SHP77 (cell line): ENCODE measurements at regions not wholly inside any gene's neighbourhood (a gene's known extent, or its start where the extent isn't known, plus 50 kb on each side); places are given as distances from the start of the nearest gene placed in this dataset.

Experiments
- DNase-seq, 2 experiments: peaks; one replicate each; lab custom pipeline; 2025; lab: John Stamatoyannopoulos, UW

DNA sequence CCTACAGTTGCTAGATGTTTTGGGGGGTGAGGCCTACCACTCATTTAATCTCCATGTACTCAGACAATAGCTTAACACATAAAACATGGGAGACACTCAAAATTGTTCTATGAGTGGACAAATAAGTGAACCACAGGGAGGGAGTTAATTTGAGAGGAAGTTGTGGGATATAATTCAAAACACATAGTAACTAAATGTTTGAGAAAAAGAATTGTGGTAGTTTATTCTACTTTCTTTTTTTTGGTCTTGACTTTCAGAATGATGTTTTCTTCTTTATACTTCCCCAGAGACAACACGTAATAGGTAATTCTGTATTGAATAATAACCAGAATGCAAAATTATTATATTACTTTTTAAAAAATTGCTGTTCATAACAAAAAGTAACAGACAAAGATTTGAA lies 453.8 kb downstream of the RFPL4B start:
- DNase-seq = no peak

DNA sequence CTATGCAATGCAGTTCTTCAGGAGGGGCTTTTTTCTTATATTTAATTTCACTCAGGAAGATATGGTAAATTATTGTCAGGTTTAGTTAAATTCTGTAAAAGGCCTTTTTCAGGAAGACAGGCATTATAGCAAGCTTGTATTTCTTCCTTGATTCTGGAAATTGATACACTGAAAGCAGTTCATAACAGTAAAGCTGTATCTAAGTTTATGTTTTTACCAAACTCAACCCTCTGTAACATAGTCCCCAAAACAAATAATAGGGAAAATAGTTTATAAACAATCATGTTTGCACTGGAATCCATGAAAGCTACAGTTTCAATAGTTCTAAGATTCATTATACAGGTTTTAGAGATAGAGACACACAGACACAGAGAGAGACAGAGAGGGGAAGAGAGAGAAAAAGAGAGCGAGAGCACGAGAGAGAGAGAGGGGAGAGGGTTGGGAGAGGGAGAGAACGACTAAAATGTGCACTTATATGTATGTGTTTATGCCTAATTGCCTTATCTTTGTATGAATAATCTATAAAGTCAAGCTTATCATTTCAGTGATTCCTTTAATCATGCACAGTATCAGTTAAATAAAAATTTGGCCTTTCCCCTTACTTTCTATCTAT lies 454.4 kb downstream of the RFPL4B start:
- no peak for DNase-seq

GRCh38 chr6:112802144-112802543 lies 455.0 kb downstream of the RFPL4B start:
- DNase-seq = no peak

- DNase-seq = no peak
These were observed 457.7 kb downstream of the RFPL4B start for GRCh38 chr6:112804638-112805330.

DNA sequence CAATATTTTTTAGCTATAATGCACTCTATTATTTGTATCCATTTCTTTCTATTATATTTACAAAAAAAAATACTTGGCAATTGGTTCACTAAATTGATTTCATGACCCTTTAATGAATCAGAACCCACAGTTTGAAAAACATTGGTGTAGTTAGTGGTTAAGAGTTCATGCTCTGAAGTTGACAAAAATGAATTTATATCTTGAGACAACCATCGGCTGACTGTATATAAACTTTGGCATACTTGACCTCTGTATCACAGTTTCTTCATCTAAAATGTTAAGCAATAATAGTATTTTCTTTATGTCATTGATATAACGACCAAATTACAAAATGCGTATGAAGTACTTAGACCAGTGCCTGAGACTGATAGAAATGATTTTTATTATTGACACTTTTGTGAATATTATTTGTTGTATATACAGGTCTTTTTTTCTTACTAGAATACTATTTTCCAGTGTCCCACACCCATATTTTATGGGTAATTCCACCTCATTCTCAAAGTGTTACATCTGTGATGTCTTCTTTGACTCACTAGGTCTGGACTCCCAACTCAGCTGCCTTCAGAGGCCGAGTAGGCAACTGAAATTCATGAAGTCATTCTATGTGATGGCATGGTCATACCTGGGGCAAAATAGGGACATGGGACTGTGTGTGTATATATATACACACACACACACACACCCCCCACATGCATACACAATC lies 459.2 kb downstream of the RFPL4B start:
- DNase-seq = no peak

GRCh38 chr6:112821476-112821875 lies 474.3 kb downstream of the RFPL4B start:
- DNase-seq = no peak

GRCh38 chr6:112822769-112823168 lies 475.6 kb downstream of the RFPL4B start:
- no peak for DNase-seq

- DNase-seq = no peak
These were observed 480.7 kb downstream of the RFPL4B start for GRCh38 chr6:112827793-112828192.

- no peak for DNase-seq
These were observed 483.9 kb downstream of the RFPL4B start for GRCh38 chr6:112831022-112831421.

DNA sequence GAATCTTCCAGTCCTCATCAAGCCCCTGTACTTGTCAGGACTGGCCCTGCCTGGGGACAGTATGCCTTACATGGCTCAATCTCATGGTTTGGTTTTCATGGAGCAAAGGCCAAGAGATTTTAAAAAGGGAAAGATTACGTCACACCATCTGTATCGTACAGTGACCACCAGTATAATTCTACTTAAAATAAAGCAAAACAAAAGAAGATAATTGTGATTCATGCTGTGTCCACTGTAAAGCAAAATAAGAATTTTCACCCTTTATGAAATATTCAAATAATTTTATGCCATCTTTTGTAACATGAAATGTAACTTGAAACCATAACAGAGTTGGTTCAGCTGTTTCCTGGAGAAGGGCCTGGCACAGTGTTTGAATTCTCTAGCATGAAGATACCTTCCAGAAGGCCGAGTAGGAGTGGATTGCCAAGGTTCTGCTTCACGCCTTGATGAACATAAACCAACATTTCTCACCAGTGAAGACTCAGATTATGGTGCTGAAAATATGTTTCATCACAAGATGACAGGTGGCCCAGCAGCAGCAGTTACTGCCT lies 486.5 kb downstream of the RFPL4B start:
- peak; percentile 86 to 87 for DNase-seq

GRCh38 chr6:112835078-112835477 lies 487.9 kb downstream of the RFPL4B start:
- DNase-seq = no peak

- no peak for DNase-seq
These were observed 492.4 kb downstream of the RFPL4B start for GRCh38 chr6:112839525-112839961.

- DNase-seq = no peak
These were observed 494.6 kb downstream of the RFPL4B start for GRCh38 chr6:112841553-112842329.

DNA sequence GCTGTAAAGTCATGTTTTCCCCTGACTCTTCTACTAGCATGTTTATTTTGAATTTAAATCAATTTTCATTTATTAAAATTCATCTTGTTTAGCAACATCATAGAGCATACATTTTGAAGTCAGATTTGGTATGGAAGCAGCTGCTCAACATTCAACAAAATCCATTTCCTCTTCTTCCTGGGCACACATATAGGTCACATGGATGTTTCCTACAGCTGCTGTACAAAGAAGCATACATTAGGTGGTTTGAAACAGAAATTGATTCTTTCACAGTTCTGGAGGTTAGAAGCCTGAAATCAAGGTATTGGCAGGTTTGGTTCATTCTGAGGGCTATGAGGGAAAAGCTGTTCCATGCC lies 495.2 kb downstream of the RFPL4B start:
- DNase-seq = no peak

DNA sequence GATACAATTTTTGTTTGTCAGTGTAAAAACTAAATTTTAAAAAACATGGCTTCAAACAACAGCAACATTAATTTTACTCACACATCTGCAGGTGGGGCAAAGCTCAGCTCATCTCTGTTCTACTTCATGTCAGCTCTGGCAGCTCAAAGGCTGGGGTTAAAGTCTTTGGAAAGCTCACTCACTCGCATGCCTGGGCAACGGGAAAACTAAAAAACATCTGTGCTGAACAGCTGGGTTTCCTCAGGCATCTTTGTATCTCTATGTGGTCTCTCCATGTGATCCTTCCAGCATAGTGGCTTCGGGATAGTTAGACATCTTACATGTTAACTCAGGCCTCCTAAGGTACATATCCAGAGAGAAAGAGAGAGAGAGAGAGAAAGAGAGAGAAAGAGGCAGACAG lies 499.6 kb downstream of the RFPL4B start:
- DNase-seq = no peak

DNA sequence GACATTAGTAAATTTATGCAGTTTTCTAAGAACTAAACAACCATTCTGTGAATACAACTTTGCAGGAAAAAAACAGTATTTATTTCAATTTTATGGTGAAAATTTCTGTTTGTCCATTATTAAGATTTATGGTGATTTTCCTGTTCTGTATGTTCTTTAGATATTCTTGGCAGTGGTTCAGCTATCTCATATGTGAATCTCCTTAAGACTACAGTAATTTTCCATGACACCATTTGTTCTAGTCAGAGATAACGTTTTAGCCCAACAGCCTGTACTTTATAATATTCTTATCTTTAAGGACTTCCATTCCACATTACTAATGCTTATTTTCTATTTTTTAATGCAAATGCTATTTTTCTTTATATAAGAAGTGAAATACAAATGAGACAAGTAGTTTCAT lies 504.0 kb downstream of the RFPL4B start:
- DNase-seq = no peak

DNA sequence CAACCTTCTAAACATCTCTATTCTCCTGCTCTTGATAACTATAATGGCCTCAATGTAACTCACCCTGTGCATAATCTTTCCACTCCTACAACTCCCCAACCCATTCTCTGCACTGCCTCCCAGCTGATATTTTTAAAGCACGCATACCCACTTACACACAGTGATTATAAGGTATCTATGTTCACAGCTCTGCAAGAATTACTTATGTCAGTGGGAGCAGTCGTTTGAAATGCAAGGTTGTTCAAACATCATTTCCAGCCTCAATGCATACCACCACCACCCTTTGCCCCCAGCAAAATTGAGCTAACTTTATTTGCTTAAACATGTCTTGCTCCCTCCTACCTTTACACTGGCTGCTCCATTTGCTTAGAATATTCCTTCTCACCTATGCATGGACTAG lies 506.0 kb downstream of the RFPL4B start:
- DNase-seq = no peak

- DNase-seq = no peak
These were observed 516.6 kb downstream of the RFPL4B start for GRCh38 chr6:112863753-112864152.

DNA sequence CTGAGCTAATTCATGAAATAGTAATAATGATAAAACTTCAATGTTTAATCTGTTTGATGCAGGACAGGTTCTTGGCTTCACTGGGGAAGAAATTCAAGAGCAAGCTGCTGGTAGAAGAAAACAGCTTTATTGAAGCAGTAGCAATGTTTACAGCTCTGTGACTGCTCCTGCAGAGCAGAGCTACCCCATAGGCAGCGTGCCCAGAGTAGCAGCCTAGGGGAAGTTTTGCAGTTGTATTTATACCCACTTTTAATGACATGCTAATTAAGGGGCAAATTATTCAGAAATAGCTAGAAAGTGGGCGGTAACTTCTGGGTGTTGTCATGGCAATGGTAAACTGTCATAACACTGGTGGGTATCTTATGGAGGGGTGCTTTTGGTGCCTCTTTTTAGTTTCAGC lies 518.0 kb downstream of the RFPL4B start:
- no peak for DNase-seq

GRCh38 chr6:112874881-112875280 lies 527.8 kb downstream of the RFPL4B start:
- no peak for DNase-seq

DNA sequence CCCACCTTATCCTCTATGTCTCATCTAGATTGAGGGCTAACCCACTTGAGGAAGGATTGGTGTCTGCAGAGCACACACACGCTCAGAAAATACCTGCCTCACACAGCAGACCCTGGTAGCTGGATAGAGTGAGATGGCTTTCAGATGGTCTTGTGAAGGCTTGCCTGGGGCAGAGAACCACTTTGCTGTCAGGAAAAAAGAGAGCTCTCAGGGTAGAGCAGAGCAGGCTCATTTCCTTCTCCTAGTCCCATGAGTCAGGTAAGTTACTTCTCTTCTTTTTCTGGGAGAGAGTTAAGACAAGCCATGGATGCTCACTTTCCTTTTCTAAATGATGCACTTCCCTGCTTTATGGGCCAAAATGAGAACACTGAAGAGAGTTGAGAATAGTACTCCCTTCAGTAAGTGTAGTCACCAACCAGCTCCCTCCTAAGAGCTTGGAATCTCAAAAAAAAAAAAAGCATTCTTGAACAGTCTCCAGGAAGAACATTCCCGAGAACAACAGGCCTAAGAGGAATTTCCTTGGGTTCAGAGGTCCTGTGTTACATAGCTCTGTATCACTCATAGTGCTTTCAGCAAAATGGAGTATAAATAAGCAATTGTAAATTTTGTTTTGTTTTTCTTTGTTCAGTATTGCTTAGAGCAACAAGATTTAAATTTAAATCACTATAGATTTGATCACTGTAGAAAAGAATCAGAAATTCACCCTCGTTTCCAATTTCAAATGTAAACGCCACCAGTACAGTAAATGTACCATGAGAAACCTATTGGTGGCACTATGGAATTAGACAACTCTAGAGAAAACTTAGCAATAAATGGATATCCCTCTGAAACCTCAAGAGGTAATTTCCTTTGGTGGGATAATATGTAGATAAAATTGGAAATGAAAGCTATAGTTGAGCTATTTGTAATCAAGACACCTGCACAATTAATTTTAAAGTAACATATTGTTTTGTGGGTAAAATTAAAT lies 530.3 kb downstream of the RFPL4B start:
- no peak for DNase-seq
